GM21576 (cell line): ENCODE measurements at regions not wholly inside any gene's neighbourhood (a gene's known extent, or its start where the extent isn't known, plus 50 kb on each side); places are given as distances from the start of the nearest gene placed in this dataset.

ENCODE experiments used
- ATAC-seq: cut with Tn5 transposase; IDR thresholded peaks from one replicate; pipeline ENCODE4 v1.9.1; 2021; ENCODE audit warnings: mild to moderate bottlenecking, moderate library complexity; ENCODE audit not compliant: unreplicated experiment

GRCh38 chr1:209455661-209456358 lies 127.7 kb upstream of the CAMK1G start:
- no peak for ATAC-seq

GRCh38 chr1:209456878-209457277 lies 126.6 kb upstream of the CAMK1G start:
- ATAC-seq = no peak

- ATAC-seq = no peak
Measured at GRCh38 chr1:209457401-209458125, 126.0 kb upstream of the CAMK1G start.

- ATAC-seq = no peak
Measured at GRCh38 chr1:209458921-209459320, 124.6 kb upstream of the CAMK1G start.

- no peak for ATAC-seq
Measured at GRCh38 chr1:209461168-209461567, 122.3 kb upstream of the CAMK1G start.

GRCh38 chr1:209462433-209462832 lies 121.1 kb upstream of the CAMK1G start:
- no peak for ATAC-seq

- ATAC-seq = no peak
Measured at GRCh38 chr1:209463441-209463840, 120.1 kb upstream of the CAMK1G start.

- no peak for ATAC-seq
Measured at GRCh38 chr1:209473025-209473424, 110.5 kb upstream of the CAMK1G start.

- no peak for ATAC-seq
Measured at GRCh38 chr1:209480345-209480744, 103.2 kb upstream of the CAMK1G start.

GRCh38 chr1:209483691-209484090 lies 99.8 kb upstream of the CAMK1G start:
- no peak for ATAC-seq

GRCh38 chr1:209484429-209484828 lies 99.1 kb upstream of the CAMK1G start:
- no peak for ATAC-seq

GRCh38 chr1:209485167-209485566 lies 98.3 kb upstream of the CAMK1G start:
- no peak for ATAC-seq

- no peak for ATAC-seq
Measured at GRCh38 chr1:209485751-209486150, 97.8 kb upstream of the CAMK1G start.

- ATAC-seq = no peak
Measured at GRCh38 chr1:209486861-209487593, 96.5 kb upstream of the CAMK1G start.

- no peak for ATAC-seq
Measured at GRCh38 chr1:209490013-209490412, 93.5 kb upstream of the CAMK1G start.

- ATAC-seq = no peak
Measured at GRCh38 chr1:209491031-209491430, 92.5 kb upstream of the CAMK1G start.

- no peak for ATAC-seq
Measured at GRCh38 chr1:209491496-209491895, 92.0 kb upstream of the CAMK1G start.

GRCh38 chr1:209491897-209492296 lies 91.6 kb upstream of the CAMK1G start:
- no peak for ATAC-seq

- ATAC-seq = no peak
Measured at GRCh38 chr1:209493559-209493958, 90.0 kb upstream of the CAMK1G start.

GRCh38 chr1:209497729-209498128 lies 85.8 kb upstream of the CAMK1G start:
- no peak for ATAC-seq

GRCh38 chr1:209500993-209501392 lies 82.5 kb upstream of the CAMK1G start:
- no peak for ATAC-seq

GRCh38 chr1:209503196-209503595 lies 80.3 kb upstream of the CAMK1G start:
- no peak for ATAC-seq
